ENCODE measurements at regions not wholly inside any gene's neighbourhood (a gene's known extent, or its start where the extent isn't known, plus 50 kb on each side); places are given as distances from the start of the nearest gene placed in this dataset.

DNA sequence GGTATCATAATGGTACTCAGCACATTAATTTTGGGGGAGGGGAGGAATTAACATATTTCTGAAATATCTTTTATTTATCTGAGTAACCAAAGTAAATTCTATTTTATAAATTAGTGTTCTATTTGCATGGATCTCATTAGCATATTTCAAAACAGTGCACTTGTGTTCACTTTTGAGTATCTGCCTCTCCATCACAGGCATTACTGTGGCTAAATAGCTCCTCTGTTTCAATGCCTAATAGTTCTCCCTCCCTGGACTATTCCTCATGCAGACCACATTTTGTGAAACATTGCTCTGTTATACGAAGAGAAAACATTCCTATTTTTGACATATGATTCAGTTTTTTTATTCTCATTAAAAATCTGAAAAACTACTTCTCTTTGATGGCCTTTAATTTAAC is 1127.8 kb downstream of the TUSC7 start:
- no peak overlapping the region for H2BK120ac ChIP-seq (replicated peaks; ENCODE audit: low read depth, low read length)
- no peaks in the 10 kb centered on the region for H3K79me1 ChIP-seq (ENCODE audit: low read depth, low read length)
- H3K9me3 ChIP-seq (ENCODE audit: insufficient read depth in 2 of 2, low read depth in 1 of 2, low read length in 1 of 2) = no peaks in the 10 kb centered on the region
- no peaks in the 10 kb centered on the region for H3K27me3 ChIP-seq (replicated peaks in 1 of 4; ENCODE audit: control insufficient read depth in 3 of 4, extremely low read depth in 1 of 4, insufficient read depth in 3 of 4, low read length in 3 of 4)
- no peak overlapping the region for H3K4ac ChIP-seq (replicated peaks; ENCODE audit: insufficient read length, low read depth, low read length)
- H3K18ac ChIP-seq (ENCODE audit: extremely low read depth, low read length) = no peak overlapping the region
- no peak overlapping the region for H2BK20ac ChIP-seq (ENCODE audit: low read length)
- no peak overlapping the region for H3K4me3 ChIP-seq (ENCODE audit: extremely low read depth in 1 of 4, insufficient read depth in 2 of 4, low read depth in 3 of 4, low read length in 4 of 4)
- TF ChIP-seq CREB1 (IDR thresholded peaks at IDR 0.05) = no peak
- TF ChIP-seq EP300 (IDR thresholded peaks at IDR 0.05; ENCODE audit: borderline replicate concordance in 1 of 2, low read depth in 2 of 2, low read length in 2 of 2) = no peak
- no peak for TF ChIP-seq SIN3A (conservative IDR thresholded peaks at IDR 0.05 in 1 of 2, IDR thresholded peaks at IDR 0.05 in 1 of 2; ENCODE audit: low read depth in 1 of 2, low read length in 2 of 2)
- no peak for TF ChIP-seq SP1 (IDR thresholded peaks at IDR 0.05; ENCODE audit: low read depth, low read length)
- TF ChIP-seq RAD21 (IDR thresholded peaks at IDR 0.05 in 1 of 2, conservative IDR thresholded peaks at IDR 0.05 in 1 of 2; ENCODE audit: low read depth in 2 of 2, low read length in 2 of 2) = no peak
- TF ChIP-seq BACH1 (IDR thresholded peaks at IDR 0.05; ENCODE audit: low read length) = no peak
- TF ChIP-seq HDAC2 (IDR thresholded peaks at IDR 0.05; ENCODE audit: borderline replicate concordance in 1 of 2, low read depth in 2 of 2, low read length in 2 of 2) = no peak
- no peak for TF ChIP-seq GABPA (IDR thresholded peaks at IDR 0.05; ENCODE audit: borderline replicate concordance, insufficient read depth, low read length)
- no peak for TF ChIP-seq CBX5 (IDR thresholded peaks at IDR 0.05; ENCODE audit: low read depth, low read length)
- TF ChIP-seq, protein P1, sequence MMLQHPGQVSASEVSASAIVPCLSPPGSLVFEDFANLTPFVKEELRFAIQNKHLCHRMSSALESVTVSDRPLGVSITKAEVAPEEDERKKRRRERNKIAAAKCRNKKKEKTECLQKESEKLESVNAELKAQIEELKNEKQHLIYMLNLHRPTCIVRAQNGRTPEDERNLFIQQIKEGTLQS (IDR thresholded peaks at IDR 0.05; ENCODE audit: insufficient read depth, low read depth, low read length) = no peak
- no peak for TF ChIP-seq TCF12 (IDR thresholded peaks at IDR 0.05; ENCODE audit: low read depth, low read length)
- TF ChIP-seq ASH2L (IDR thresholded peaks at IDR 0.05; ENCODE audit: low read length) = no peak
- H3K56ac ChIP-seq (replicated peaks; ENCODE audit: insufficient read length, low read depth, low read length) = no peak overlapping the region
- H4K5ac ChIP-seq (ENCODE audit: insufficient read length, low read depth, low read length) = no peak overlapping the region
- CTCF ChIA-PET (ENCODE audit: partially characterized antibody) = no interaction called here
- no peak overlapping the region for H2AFZ ChIP-seq (ENCODE audit: low read length)
- DNase-seq (ENCODE audit: low read depth in 1 of 2, low spot score in 2 of 2) = no peak
- H3K4me2 ChIP-seq (ENCODE audit: insufficient read depth in 1 of 2, low read depth in 2 of 2, low read length in 2 of 2) = no peak overlapping the region
- no peak overlapping the region for H4K91ac ChIP-seq (replicated peaks; ENCODE audit: insufficient read length, low read length)
- WGBS, 2 experiments (ENCODE audit: extremely low coverage in 1 of 2, insufficient coverage in 1 of 2, insufficient read length in 1 of 2, insufficient replicate concordance in 2 of 2, low coverage in 1 of 2, low lambda C conversion rate in 2 of 2, missing lambda C conversion rate in 1 of 2) = 81% methylated on average over 1 of the region's 1 CpG; no CpG with 5 or more reads in 1 of the 2 experiments
- H2BK15ac ChIP-seq (ENCODE audit: low read length) = no peak overlapping the region
- H3K36me3 ChIP-seq (ENCODE audit: control insufficient read depth in 2 of 4, insufficient read depth in 4 of 4, low read length in 3 of 4) = no peaks in the 10 kb centered on the region
- H2BK12ac ChIP-seq (ENCODE audit: low read depth, low read length) = no peak overlapping the region
- H2AK5ac ChIP-seq (ENCODE audit: low read depth, low read length) = no peak overlapping the region
- H3K23me2 ChIP-seq (ENCODE audit: low read depth, low read length) = no peaks in the 10 kb centered on the region
- no peak overlapping the region for H3K23ac ChIP-seq (ENCODE audit: insufficient read length)
- no peaks in the 10 kb centered on the region for H3K4me1 ChIP-seq (replicated peaks in 1 of 4; ENCODE audit: control insufficient read depth in 3 of 4, insufficient read depth in 4 of 4, low read length in 3 of 4)
- no peaks in the 10 kb centered on the region for H3K79me2 ChIP-seq (ENCODE audit: control insufficient read depth in 1 of 2, insufficient read depth in 2 of 2, low read length in 2 of 2)
- POLR2A ChIA-PET (ENCODE audit: partially characterized antibody) = no interaction called here
- no peaks in the 10 kb centered on the region for H4K20me1 ChIP-seq (replicated peaks in 1 of 2; ENCODE audit: control insufficient read depth in 1 of 2, insufficient read depth in 2 of 2, low read length in 2 of 2)
- no peak for FAIRE-seq
- H3K14ac ChIP-seq (ENCODE audit: insufficient read length) = no peak overlapping the region
- H4K8ac ChIP-seq (ENCODE audit: extremely low read depth, insufficient read depth, low read length) = no peak overlapping the region
- H3K27ac ChIP-seq (ENCODE audit: low read depth, low read length) = no peak overlapping the region
- H3K9ac ChIP-seq (replicated peaks in 1 of 4; ENCODE audit: extremely low read depth in 1 of 4, low read depth in 3 of 4, low read length in 3 of 4) = no peak overlapping the region
- no peak overlapping the region for H2BK5ac ChIP-seq (ENCODE audit: low read depth, low read length)
